Fibroblast of lung (primary cell): ENCODE measurements at regions not wholly inside any gene's neighbourhood (a gene's known extent, or its start where the extent isn't known, plus 50 kb on each side); places are given as distances from the start of the nearest gene placed in this dataset.

ENCODE experiments used
- DNase-seq, 2 donors: peaks; one replicate each; pipeline versions ENCODE4 v3.0.0 to v3.0.0-alpha.2; 2010; ENCODE audit warnings: low read depth in 2 of 2
- H2AFZ ChIP-seq: 2 replicates; pipeline ENCODE4 v1.5.1; 2012; ENCODE audit warnings: low read length, control low read depth, inconsistent platforms
- H3K27ac ChIP-seq: 2 replicates; pipeline ENCODE4 v1.5.1; 2011; ENCODE audit warnings: low read length, control low read depth; ENCODE audit not compliant: insufficient read depth
- H3K27me3 ChIP-seq: 2 replicates; pipeline ENCODE4 v1.5.1; 2011; ENCODE audit warnings: mild to moderate bottlenecking, low read length; ENCODE audit not compliant: control insufficient read depth, insufficient read depth
- H3K36me3 ChIP-seq: 2 replicates; pipeline ENCODE4 v1.5.1; 2011; ENCODE audit warnings: low read length; ENCODE audit not compliant: control insufficient read depth, insufficient read depth
- H3K4me1 ChIP-seq: 2 replicates; pipeline ENCODE4 v1.5.1; 2011; ENCODE audit warnings: low read length; ENCODE audit not compliant: control insufficient read depth, insufficient read depth; ENCODE audit errors: extremely low read depth
- H3K4me2 ChIP-seq: 2 replicates; pipeline ENCODE4 v1.5.1; 2011; ENCODE audit warnings: low read length, control low read depth; ENCODE audit not compliant: insufficient read depth; ENCODE audit errors: extremely low read depth
- H3K4me3 ChIP-seq, 4 experiments: fragments of 200-600 bp in 1 of 4; sonication (generic) in 1 of 4; replicated peaks in 1 of 4; 2 replicates each; pipeline ENCODE4 v1.5.1; 2011 to 2016; ENCODE audit warnings: low read length in 4 of 4, low read depth in 3 of 4, mild to moderate bottlenecking in 3 of 4, control low read depth in 2 of 4, inconsistent platforms in 1 of 4, mixed read lengths in 1 of 4; ENCODE audit not compliant: insufficient read depth in 1 of 4; ENCODE audit errors: control extremely low read depth in 1 of 4
- H3K79me2 ChIP-seq: 2 replicates; pipeline ENCODE4 v1.5.1; 2012; ENCODE audit warnings: mild to moderate bottlenecking, low read length, inconsistent platforms; ENCODE audit not compliant: control insufficient read depth, insufficient read depth
- H3K9ac ChIP-seq: 2 replicates; pipeline ENCODE4 v1.5.1; 2011; ENCODE audit warnings: mild to moderate bottlenecking, low read length, control low read depth; ENCODE audit not compliant: insufficient read depth
- H3K9me3 ChIP-seq: 2 replicates; pipeline ENCODE4 v1.5.1; 2012; ENCODE audit warnings: low read depth, low read length; ENCODE audit not compliant: control insufficient read depth, insufficient read depth
- H4K20me1 ChIP-seq: 2 replicates; pipeline ENCODE4 v1.5.1; 2011; ENCODE audit warnings: low read length; ENCODE audit not compliant: control insufficient read depth, insufficient read depth; ENCODE audit errors: extremely low read depth
- CTCF ChIP-seq, 2 donors: IDR thresholded peaks in 1 of 2; conservative IDR thresholded peaks in 1 of 2; 1 replicate in 1 of 2; 2 replicates in 1 of 2; pipeline ENCODE4 v1.5.1; 2011 to 2012; ENCODE audit warnings: low read length in 2 of 2, control low read depth in 1 of 2, inconsistent platforms in 1 of 2, low read depth in 1 of 2, mild to moderate bottlenecking in 1 of 2
- EZH2 ChIP-seq: IDR thresholded peaks from 2 replicates; pipeline ENCODE4 v1.5.1; 2012; ENCODE audit warnings: low read length, control low read depth, mild to moderate bottlenecking; ENCODE audit errors: missing control alignments

- no peaks in the 10 kb centered on the region for H4K20me1 ChIP-seq
- no peak overlapping the region for H3K4me3 ChIP-seq
- no peaks in the 10 kb centered on the region for H3K36me3 ChIP-seq
- no peak for DNase-seq
- no peak overlapping the region for H3K4me2 ChIP-seq
- no peak overlapping the region for H3K27ac ChIP-seq
- no peak overlapping the region for H3K9ac ChIP-seq
- TF ChIP-seq CTCF (conservative IDR thresholded peaks at IDR 0.05 in 1 of 2, IDR thresholded peaks at IDR 0.05 in 1 of 2; ENCODE audit: low read depth in 1 of 2, low read length in 2 of 2), result no peak
- TF ChIP-seq EZH2, result no peak
- H3K79me2 ChIP-seq, result no peaks in the 10 kb centered on the region
- H2AFZ ChIP-seq, result no peak overlapping the region
- H3K27me3 ChIP-seq, result peaks cover 3% of the 10 kb centered on the region
- no peaks in the 10 kb centered on the region for H3K9me3 ChIP-seq
- peaks cover 2% of the 10 kb centered on the region for H3K4me1 ChIP-seq
Observed at GRCh38 chr17:83175119-83175821, 95.9 kb downstream of the METRNL start.

- H3K79me2 ChIP-seq, result no peaks in the 10 kb centered on the region
- H3K9ac ChIP-seq, result no peak overlapping the region
- no peak overlapping the region for H3K4me2 ChIP-seq
- TF ChIP-seq CTCF (conservative IDR thresholded peaks at IDR 0.05 in 1 of 2, IDR thresholded peaks at IDR 0.05 in 1 of 2; ENCODE audit: low read depth in 1 of 2, low read length in 2 of 2) (no peak), EZH2 (no peak)
- H3K36me3 ChIP-seq, result no peaks in the 10 kb centered on the region
- no peak overlapping the region for H3K4me3 ChIP-seq
- no peaks in the 10 kb centered on the region for H4K20me1 ChIP-seq
- H3K27ac ChIP-seq, result no peak overlapping the region
- no peaks in the 10 kb centered on the region for H3K9me3 ChIP-seq
- peaks cover 2% of the 10 kb centered on the region for H3K4me1 ChIP-seq
- H2AFZ ChIP-seq, result no peak overlapping the region
- DNase-seq, result no peak
- H3K27me3 ChIP-seq, result peaks cover 3% of the 10 kb centered on the region
Observed at GRCh38 chr17:83175822-83176622, 96.6 kb downstream of the METRNL start.

GRCh38 chr17:83176623-83177583 is 97.5 kb downstream of the METRNL start:
- H3K9me3 ChIP-seq, result no peaks in the 10 kb centered on the region
- no peak overlapping the region for H3K4me2 ChIP-seq
- TF ChIP-seq EZH2, result no peak
- no peak for TF ChIP-seq CTCF (conservative IDR thresholded peaks at IDR 0.05 in 1 of 2, IDR thresholded peaks at IDR 0.05 in 1 of 2; ENCODE audit: low read depth in 1 of 2, low read length in 2 of 2)
- no peak overlapping the region for H3K27ac ChIP-seq
- H3K4me3 ChIP-seq, result no peak overlapping the region
- H3K36me3 ChIP-seq, result no peaks in the 10 kb centered on the region
- peaks cover 2% of the 10 kb centered on the region for H3K4me1 ChIP-seq
- H3K9ac ChIP-seq, result no peak overlapping the region
- no peaks in the 10 kb centered on the region for H3K79me2 ChIP-seq
- no peak overlapping the region for H2AFZ ChIP-seq
- DNase-seq, result no peak
- H3K27me3 ChIP-seq, result peaks cover 3% of the 10 kb centered on the region
- no peaks in the 10 kb centered on the region for H4K20me1 ChIP-seq
